CD4-positive, alpha-beta memory T cell (primary cell): ENCODE measurements at regions not wholly inside any gene's neighbourhood (a gene's known extent, or its start where the extent isn't known, plus 50 kb on each side); places are given as distances from the start of the nearest gene placed in this dataset.

Source experiments
- CTCF ChIA-PET: fragments of 350-600 bp; sonication (Branson Sonifier 250); formaldehyde crosslinking; loops from one replicate; lab custom pipeline; 2021; ENCODE audit warnings: inconsistent platforms; ENCODE audit not compliant: partially characterized antibody; lab: Charles Lee
- POLR2A ChIA-PET: fragments of 350-600 bp; sonication (Branson Sonifier 250); formaldehyde crosslinking; loops from one replicate; lab custom pipeline; 2021; ENCODE audit not compliant: partially characterized antibody; lab: Charles Lee
- DNase-seq, 5 donors: peaks; one replicate each; pipeline versions ENCODE4 v3.0.0 to v3.0.0-alpha.2; 2020 to 2022; ENCODE audit warnings: mixed read lengths in 1 of 5
- H3K27ac ChIP-seq: one replicate; pipeline ENCODE4 v1.7.0; 2013; ENCODE audit warnings: low read depth, low read length
- H3K27me3 ChIP-seq: 2 replicates; pipeline ENCODE4 v1.7.0; 2013; ENCODE audit warnings: mild to moderate bottlenecking, low read length, moderate library complexity; ENCODE audit not compliant: insufficient read depth
- H3K36me3 ChIP-seq: 2 replicates; pipeline ENCODE4 v1.7.0; 2013; ENCODE audit warnings: mild to moderate bottlenecking, low read length, moderate library complexity; ENCODE audit not compliant: insufficient read depth
- H3K4me1 ChIP-seq: 2 replicates; pipeline ENCODE4 v1.7.0; 2013; ENCODE audit warnings: mild to moderate bottlenecking, low read length, moderate library complexity; ENCODE audit not compliant: insufficient read depth
- H3K4me3 ChIP-seq, 2 donors: one replicate each; pipeline ENCODE4 v1.7.0; 2013; ENCODE audit warnings: low read length in 2 of 2, mild to moderate bottlenecking in 1 of 2
- H3K9me3 ChIP-seq, 2 donors: one replicate each; pipeline ENCODE4 v1.7.0; 2013; ENCODE audit warnings: low read length in 2 of 2, control low read depth in 1 of 2; ENCODE audit not compliant: control insufficient read depth in 1 of 2
- H3K27ac Mint-ChIP-seq, 7 donors: one replicate each; pipeline ENCODE4 v1.8.0; 2020 to 2021; ENCODE audit warnings: mixed read lengths in 7 of 7, mild to moderate bottlenecking in 6 of 7, inconsistent platforms in 3 of 7, moderate library complexity in 3 of 7
- H3K27me3 Mint-ChIP-seq, 2 donors: one replicate each; pipeline ENCODE4 v1.8.0; 2020 to 2021; ENCODE audit warnings: mixed read lengths in 2 of 2
- H3K36me3 Mint-ChIP-seq, 2 donors: one replicate each; pipeline ENCODE4 v1.8.0; 2020 to 2021; ENCODE audit warnings: mixed read lengths in 2 of 2, inconsistent platforms in 1 of 2, mild to moderate bottlenecking in 1 of 2
- H3K4me1 Mint-ChIP-seq, 4 donors: one replicate each; pipeline ENCODE4 v1.8.0; 2020 to 2021; ENCODE audit warnings: mixed read lengths in 4 of 4, mild to moderate bottlenecking in 1 of 4
- H3K4me3 Mint-ChIP-seq, 8 donors: one replicate each; pipeline ENCODE4 v1.8.0; 2020 to 2021; ENCODE audit warnings: mixed read lengths in 8 of 8, mild to moderate bottlenecking in 7 of 8, moderate library complexity in 6 of 8, inconsistent platforms in 3 of 8
- H3K9me3 Mint-ChIP-seq, 8 donors: one replicate each; pipeline ENCODE4 v1.8.0; 2020 to 2021; ENCODE audit warnings: mixed read lengths in 8 of 8, mild to moderate bottlenecking in 5 of 8, inconsistent platforms in 3 of 8, moderate library complexity in 1 of 8
- intact Hi-C: fragments of 100-400 bp; cut with micrococcal nuclease; formaldehyde crosslinking; loops from one replicate; pipeline ENCODE4 v1.15.1; 2023

DNA sequence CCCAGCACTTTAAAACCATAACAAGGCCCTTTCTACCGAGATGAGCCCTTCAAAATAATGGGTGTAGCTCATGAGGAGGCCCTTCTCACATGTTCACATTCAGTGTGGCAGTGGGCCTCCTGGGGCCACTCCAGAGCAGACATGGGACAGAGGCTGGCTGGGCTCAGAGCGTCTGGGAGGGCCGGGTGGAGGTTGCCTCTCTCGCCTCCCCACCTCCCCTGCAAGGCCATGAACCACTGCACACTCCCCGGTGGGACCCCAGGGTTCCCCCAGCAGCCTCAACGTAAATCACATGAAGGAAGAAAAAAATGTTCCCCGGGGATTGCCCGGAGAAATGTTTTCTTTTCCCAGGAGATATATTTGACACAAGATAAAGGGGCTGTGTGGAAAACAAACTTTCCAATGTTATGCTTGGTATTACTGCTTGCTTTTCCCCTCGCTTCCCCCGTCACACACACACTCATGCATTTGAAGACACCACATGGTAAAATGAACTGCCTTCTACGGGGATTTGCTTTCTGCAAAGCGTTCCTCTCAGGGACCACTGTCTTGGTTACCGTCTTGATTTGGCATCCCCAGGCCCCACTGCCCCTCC, 190.7 kb upstream of the CCND2 start:
- H3K36me3 ChIP-seq: no peaks in the 10 kb centered on the region
- Mint-ChIP-seq H3K36me3 (peaks cover 0 to 4% of the 10 kb centered on the region in 2 donors), H3K4me1 (no peaks in the 10 kb centered on the region), H3K4me3 (no peak overlapping the region), H3K27ac (no peak overlapping the region), H3K9me3 (peaks cover 0 to 4% (median 0%) of the 10 kb centered on the region in 8 donors), H3K27me3 (peaks cover 0 to 1% of the 10 kb centered on the region in 2 donors)
- intact Hi-C loops: no loop called here
- H3K27ac ChIP-seq: no peak overlapping the region
- no peak for DNase-seq
- no peaks in the 10 kb centered on the region for H3K9me3 ChIP-seq
- ChIA-PET CTCF (no interaction called here), POLR2A (no interaction called here)
- H3K4me1 ChIP-seq: no peaks in the 10 kb centered on the region
- no peak overlapping the region for H3K4me3 ChIP-seq
- no peaks in the 10 kb centered on the region for H3K27me3 ChIP-seq

DNA sequence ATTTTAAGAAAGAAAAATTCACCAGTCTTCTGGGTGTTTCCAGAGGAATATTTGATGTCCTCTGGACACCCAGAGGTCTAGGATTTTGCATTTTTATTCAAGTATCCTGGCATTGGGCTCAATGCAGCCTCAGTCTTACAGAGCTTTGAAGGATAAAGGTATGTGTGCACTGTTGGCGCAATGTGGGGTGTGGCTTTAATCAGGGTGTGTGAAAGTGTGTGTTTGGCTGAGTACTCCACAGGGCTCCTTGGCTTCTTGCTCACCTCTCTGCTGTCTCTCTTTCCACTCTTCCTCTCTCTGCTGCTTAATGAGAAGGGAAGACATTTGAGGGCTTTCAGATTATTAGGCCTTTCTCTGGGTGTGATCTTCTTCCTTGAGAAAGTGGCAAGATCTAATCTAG, 193.3 kb upstream of the CCND2 start:
- Histone ChIP-seq H3K27me3 (no peaks in the 10 kb centered on the region), H3K36me3 (no peaks in the 10 kb centered on the region), H3K4me1 (no peaks in the 10 kb centered on the region), H3K27ac (no peak overlapping the region), H3K9me3 (no peaks in the 10 kb centered on the region), H3K4me3 (no peak overlapping the region)
- no peak for DNase-seq
- intact Hi-C loops: no loop called here
- no peaks in the 10 kb centered on the region for H3K4me1 Mint-ChIP-seq
- ChIA-PET POLR2A (no interaction called here), CTCF (no interaction called here)
- H3K27ac Mint-ChIP-seq: no peak overlapping the region
- no peak overlapping the region for H3K4me3 Mint-ChIP-seq
- H3K27me3 Mint-ChIP-seq: peaks cover 0 to 4% of the 10 kb centered on the region in 2 donors
- peaks cover 0 to 5% (median 1%) of the 10 kb centered on the region in 8 donors for H3K9me3 Mint-ChIP-seq
- H3K36me3 Mint-ChIP-seq: peaks cover 0 to 11% of the 10 kb centered on the region in 2 donors

DNA sequence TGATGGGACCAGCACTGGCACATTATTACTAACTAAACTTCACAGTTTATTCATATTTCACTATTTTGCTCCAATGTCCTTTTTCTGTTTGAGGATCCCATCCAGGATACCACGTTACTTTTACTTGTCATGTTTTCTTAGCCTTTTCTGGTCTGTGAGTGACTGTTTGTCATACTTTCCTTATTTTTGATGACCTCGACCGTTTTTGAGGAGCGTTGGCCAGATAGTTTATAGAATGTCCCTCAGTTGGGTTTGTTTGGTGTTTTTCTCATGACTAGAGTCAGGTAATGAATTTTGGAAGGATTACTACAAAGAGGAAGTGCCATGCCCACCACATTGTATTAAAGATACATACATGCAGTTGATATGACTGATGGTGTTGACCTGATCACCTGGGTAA, 199.4 kb upstream of the CCND2 start:
- H3K27ac Mint-ChIP-seq: no peak overlapping the region
- ChIA-PET CTCF (no interaction called here), POLR2A (no interaction called here)
- H3K4me1 ChIP-seq: no peaks in the 10 kb centered on the region
- H3K36me3 Mint-ChIP-seq: peaks cover 0 to 11% of the 10 kb centered on the region in 2 donors
- H3K9me3 ChIP-seq: no peaks in the 10 kb centered on the region
- intact Hi-C loops: no loop called here
- no peak for DNase-seq
- H3K27me3 ChIP-seq: no peaks in the 10 kb centered on the region
- H3K36me3 ChIP-seq: no peaks in the 10 kb centered on the region
- H3K27me3 Mint-ChIP-seq: peaks cover 4% of the 10 kb centered on the region in 2 donors
- H3K27ac ChIP-seq: no peak overlapping the region
- no peak overlapping the region for H3K4me3 Mint-ChIP-seq
- H3K9me3 Mint-ChIP-seq: peaks cover 0 to 5% (median 0%) of the 10 kb centered on the region in 8 donors
- H3K4me3 ChIP-seq: no peak overlapping the region
- H3K4me1 Mint-ChIP-seq: peaks cover 0 to 1% (median 0%) of the 10 kb centered on the region in 4 donors

DNA sequence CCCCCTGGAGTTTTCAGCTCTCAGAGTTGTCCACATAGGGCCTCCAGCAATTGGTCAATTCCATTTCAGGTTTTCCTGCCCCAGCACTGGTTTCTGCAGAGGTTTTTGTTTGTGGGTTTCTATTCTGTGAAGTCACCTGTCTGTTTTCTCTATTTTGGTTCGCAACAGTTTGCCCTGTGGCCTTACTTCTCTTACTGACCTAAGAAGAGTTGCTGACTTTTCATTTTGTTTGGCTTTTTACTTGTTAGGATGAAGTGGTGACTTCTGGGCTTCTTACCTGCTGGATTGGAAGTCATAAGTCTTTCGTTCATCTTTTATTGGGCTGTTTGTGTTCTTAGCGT, 196.4 kb upstream of the PARP11 start:
- H3K9me3 ChIP-seq: no peaks in the 10 kb centered on the region
- CTCF ChIA-PET: interaction anchor here (0.7 kb wide), 1 partner anchor 57 kb away, joined by 3 read pairs; no protein-coding TSS in a partner anchor
- peaks cover 0 to 4% of the 10 kb centered on the region in 2 donors for H3K27me3 Mint-ChIP-seq
- H3K9me3 Mint-ChIP-seq: no peaks in the 10 kb centered on the region
- no peaks in the 10 kb centered on the region for H3K27me3 ChIP-seq
- no peak overlapping the region for H3K4me3 Mint-ChIP-seq
- POLR2A ChIA-PET: no interaction called here
- no peaks in the 10 kb centered on the region for H3K36me3 ChIP-seq
- intact Hi-C loops: no loop called here
- H3K36me3 Mint-ChIP-seq: no peaks in the 10 kb centered on the region
- peaks cover 0 to 2% (median under 1%) of the 10 kb centered on the region in 4 donors for H3K4me1 Mint-ChIP-seq
- H3K4me1 ChIP-seq: no peaks in the 10 kb centered on the region
- DNase-seq: no peak
- H3K27ac Mint-ChIP-seq: no peak overlapping the region
- H3K4me3 ChIP-seq: no peak overlapping the region
- no peak overlapping the region for H3K27ac ChIP-seq

DNA sequence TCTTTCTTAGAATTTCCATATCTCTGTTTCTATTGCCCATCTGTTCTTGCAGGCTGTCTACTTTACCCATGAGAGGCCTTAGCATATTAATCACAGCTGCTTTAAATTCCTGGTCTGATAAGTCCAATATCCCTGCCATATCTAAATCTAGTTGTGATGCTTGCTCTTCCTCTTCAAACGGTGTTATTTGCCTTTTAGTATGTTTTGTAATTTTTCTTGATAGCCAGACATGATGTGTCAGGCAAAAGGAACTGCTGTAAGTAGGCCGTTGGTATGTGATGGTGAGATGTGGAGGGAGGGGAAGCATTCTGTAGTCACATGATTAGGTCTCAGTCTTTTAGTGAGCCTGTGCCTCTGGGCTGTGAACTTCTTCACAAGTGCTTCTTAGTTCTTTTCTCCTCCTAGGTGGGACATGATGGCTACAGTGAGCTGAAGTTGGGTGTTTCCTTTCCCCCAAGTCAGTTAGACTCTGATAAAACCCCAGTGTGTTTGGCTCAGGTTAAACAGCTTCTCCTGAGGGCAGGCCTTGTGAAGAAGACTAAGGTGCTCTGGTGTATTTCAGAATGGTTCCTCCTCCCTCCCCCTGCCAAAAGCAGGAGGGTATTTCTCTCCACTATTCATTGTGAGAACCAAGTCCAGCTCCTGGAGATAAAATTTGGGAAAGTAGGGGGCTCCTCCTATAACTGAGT, 195.9 kb upstream of the PARP11 start:
- Histone ChIP-seq H3K27ac (no peak overlapping the region), H3K36me3 (no peaks in the 10 kb centered on the region), H3K4me1 (no peaks in the 10 kb centered on the region), H3K27me3 (no peaks in the 10 kb centered on the region), H3K4me3 (no peak overlapping the region), H3K9me3 (no peaks in the 10 kb centered on the region)
- Mint-ChIP-seq H3K4me1 (peaks cover 0 to 5% (median 1%) of the 10 kb centered on the region in 4 donors), H3K4me3 (no peak overlapping the region), H3K27ac (peak overlapping the region in 1 of 7 donors; percentile 18), H3K9me3 (no peaks in the 10 kb centered on the region), H3K27me3 (peaks cover 0 to 2% of the 10 kb centered on the region in 2 donors), H3K36me3 (no peaks in the 10 kb centered on the region)
- POLR2A ChIA-PET: no interaction called here
- CTCF ChIA-PET: no interaction called here
- intact Hi-C loops: no loop called here
- no peak for DNase-seq

DNA sequence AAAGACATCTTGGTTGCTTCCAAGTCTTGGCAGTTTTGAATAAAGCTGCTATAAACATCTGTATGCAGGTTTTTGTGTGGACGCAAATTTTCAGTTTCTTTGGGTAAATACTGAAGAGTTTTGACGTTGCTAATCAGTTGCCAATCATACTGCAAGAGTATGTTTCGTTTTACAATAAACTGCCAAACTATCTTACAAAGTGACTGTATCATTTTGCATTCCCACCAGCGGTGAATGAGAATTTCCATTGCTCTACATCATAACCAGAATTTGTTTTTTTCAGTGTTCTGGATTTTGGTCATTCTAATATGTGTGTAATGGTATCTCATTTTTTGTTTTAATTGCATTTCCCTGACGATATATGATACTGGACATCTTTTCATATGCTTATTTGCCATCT, 190.8 kb upstream of the PARP11 start:
- intact Hi-C loops: no loop called here
- CTCF ChIA-PET: interaction anchor here (1.4 kb wide), 1 partner anchor 26 kb away, joined by 3 read pairs; no protein-coding TSS in a partner anchor

DNA sequence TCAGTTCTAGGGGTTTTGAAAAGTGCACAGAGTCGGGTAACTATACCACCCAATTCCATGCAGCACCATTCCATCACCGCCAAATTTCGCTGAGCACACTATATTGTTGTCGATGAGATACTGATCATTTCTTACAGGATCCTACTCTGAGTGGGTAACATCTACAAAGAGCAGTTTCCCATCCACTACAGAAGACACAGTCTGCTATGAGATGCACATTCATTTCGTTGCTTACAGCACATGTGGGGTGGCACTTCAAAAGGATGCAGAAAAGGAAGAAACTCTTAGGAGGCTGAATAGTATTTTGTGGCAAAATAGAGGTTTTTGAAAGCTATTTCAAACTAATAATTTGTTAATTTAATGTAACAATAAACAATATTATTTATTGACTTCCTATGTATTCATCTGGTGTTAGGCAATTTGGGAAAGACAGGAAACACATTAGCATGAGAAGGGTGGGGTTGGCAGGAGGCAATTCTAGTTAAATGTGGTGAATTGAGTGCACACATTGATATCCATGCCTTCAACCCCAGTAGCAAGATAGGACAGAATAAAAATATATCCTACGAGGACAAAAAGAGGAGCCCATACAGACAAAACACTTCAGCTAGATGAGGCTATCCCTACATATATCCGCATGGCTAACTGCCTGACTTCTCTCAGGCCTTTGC, 186.8 kb upstream of the PARP11 start:
- intact Hi-C loops: no loop called here
- Mint-ChIP-seq H3K4me1 (peaks cover 10 to 33% (median 19%) of the 10 kb centered on the region in 4 donors), H3K27ac (peak overlapping the region in 1 of 7 donors; percentile 19), H3K4me3 (no peak overlapping the region), H3K27me3 (no peaks in the 10 kb centered on the region), H3K36me3 (peaks cover 0 to 8% of the 10 kb centered on the region in 2 donors), H3K9me3 (no peaks in the 10 kb centered on the region)
- CTCF ChIA-PET: no interaction called here
- Histone ChIP-seq H3K36me3 (no peaks in the 10 kb centered on the region), H3K4me3 (no peak overlapping the region), H3K27me3 (no peaks in the 10 kb centered on the region), H3K4me1 (peaks cover 6% of the 10 kb centered on the region), H3K27ac (no peak overlapping the region), H3K9me3 (no peaks in the 10 kb centered on the region)
- no peak for DNase-seq
- POLR2A ChIA-PET: no interaction called here

More for the DNA sequence above, 190.8 kb upstream of the PARP11 start:
- Histone ChIP-seq H3K27me3 (no peaks in the 10 kb centered on the region), H3K9me3 (no peaks in the 10 kb centered on the region), H3K36me3 (no peaks in the 10 kb centered on the region), H3K27ac (no peak overlapping the region), H3K4me1 (no peaks in the 10 kb centered on the region), H3K4me3 (no peak overlapping the region)
- Mint-ChIP-seq H3K27ac (no peak overlapping the region), H3K27me3 (no peaks in the 10 kb centered on the region), H3K4me1 (peaks cover 0 to 14% (median 5%) of the 10 kb centered on the region in 4 donors), H3K9me3 (no peaks in the 10 kb centered on the region), H3K36me3 (no peaks in the 10 kb centered on the region), H3K4me3 (peak overlapping the region in 1 of 8 donors; percentile 22)
- DNase-seq: no peak
- POLR2A ChIA-PET: no interaction called here
